ENCODE measurements at regions not wholly inside any gene's neighbourhood (a gene's known extent, or its start where the extent isn't known, plus 50 kb on each side); places are given as distances from the start of the nearest gene placed in this dataset.

GRCh38 chr1:177567393-177567792 lies 396.6 kb downstream of the BRINP2 start:
- TF ChIP-seq POLR2A (IDR thresholded peaks at IDR 0.05; ENCODE audit: low read depth, low read length): no peak
- 0 out of 2 replicates have a peak, but pooled peaks have one; percentile 14 for TF ChIP-seq CTCF (conservative IDR thresholded peaks at IDR 0.05; ENCODE audit: low read depth, low read length)
- TF ChIP-seq RAD21 (IDR thresholded peaks at IDR 0.05; ENCODE audit: low read length): no peak
- no peak for TF ChIP-seq CEBPB (IDR thresholded peaks at IDR 0.05; ENCODE audit: low read depth, low read length)
